Stimulated activated CD4-positive, alpha-beta T cell treated with anti-CD3 and anti-CD28 coated beads, Interleukin-2, amount 100 ng/mL, for 48 hours (primary cell): ENCODE measurements at regions not wholly inside any gene's neighbourhood (a gene's known extent, or its start where the extent isn't known, plus 50 kb on each side); places are given as distances from the start of the nearest gene placed in this dataset.
A peak's percentile ranks its signal among the peaks of the same experiment; 100 is the strongest.
"Not testable (repeated sequence)": the region's sequence is repeated elsewhere in the genome, so short reads cannot be mapped to it uniquely, and the experiment has no call there.

ENCODE experiments used
- DNase-seq, 2 donors: peaks; one replicate each; pipeline ENCODE4 v3.0.0-alpha.2; 2020

- DNase-seq = no peak
Measured at GRCh38 chr3:177764933-177765332, 567.7 kb upstream of the TBL1XR1 start.

GRCh38 chr3:177770383-177771230 is 573.3 kb upstream of the TBL1XR1 start:
- DNase-seq = no peak

- no peak for DNase-seq
Measured at GRCh38 chr3:177771780-177772179, 574.5 kb upstream of the TBL1XR1 start.

GRCh38 chr3:177772908-177773557 is 575.8 kb upstream of the TBL1XR1 start:
- DNase-seq = no peak

- DNase-seq = no peak
Measured at GRCh38 chr3:177773717-177774116, 576.4 kb upstream of the TBL1XR1 start.

- DNase-seq = no peak
Measured at GRCh38 chr3:177776661-177777101, 579.4 kb upstream of the TBL1XR1 start.

- peak; percentile 24 to 43 for DNase-seq
Measured at GRCh38 chr3:177777699-177778098, 580.4 kb upstream of the TBL1XR1 start.

- DNase-seq = no peak
Measured at GRCh38 chr3:177778633-177779032, 581.4 kb upstream of the TBL1XR1 start.

GRCh38 chr3:177781686-177782161 is 584.4 kb upstream of the TBL1XR1 start:
- no peak for DNase-seq

- DNase-seq = no peak
Measured at GRCh38 chr3:177783338-177783737, 586.1 kb upstream of the TBL1XR1 start.

GRCh38 chr3:177783767-177784166 is 586.5 kb upstream of the TBL1XR1 start:
- DNase-seq = no peak

GRCh38 chr3:177787279-177788041 is 590.2 kb upstream of the TBL1XR1 start:
- DNase-seq = no peak

GRCh38 chr3:177789500-177789899 is 592.2 kb upstream of the TBL1XR1 start:
- DNase-seq = no peak

GRCh38 chr3:177792311-177793030 is 595.2 kb upstream of the TBL1XR1 start:
- no peak for DNase-seq

- no peak for DNase-seq
Measured at GRCh38 chr3:177793451-177793850, 596.2 kb upstream of the TBL1XR1 start.

GRCh38 chr3:177795216-177795615 is 597.9 kb upstream of the TBL1XR1 start:
- no peak for DNase-seq

GRCh38 chr3:177795859-177796258 is 598.6 kb upstream of the TBL1XR1 start:
- DNase-seq = no peak

GRCh38 chr3:177800147-177800546 is 602.9 kb upstream of the TBL1XR1 start:
- not testable (repeated sequence) for DNase-seq

- no peak for DNase-seq
Measured at GRCh38 chr3:177800561-177800960, 603.3 kb upstream of the TBL1XR1 start.

GRCh38 chr3:177802151-177802900 is 605.0 kb upstream of the TBL1XR1 start:
- DNase-seq = no peak

GRCh38 chr3:177803500-177803899 is 606.2 kb upstream of the TBL1XR1 start:
- no peak for DNase-seq

GRCh38 chr3:177804032-177804431 is 606.8 kb upstream of the TBL1XR1 start:
- DNase-seq = no peak
